CD4-positive, CD25-positive, alpha-beta regulatory T cell (primary cell): ENCODE measurements at regions not wholly inside any gene's neighbourhood (a gene's known extent, or its start where the extent isn't known, plus 50 kb on each side); places are given as distances from the start of the nearest gene placed in this dataset.

Source experiments
- ATAC-seq, 2 donors: fragments of 150-1000 bp; cut with Tn5 transposase; one replicate each; pipeline ENCODE4 v1.10.0; 2021; ENCODE audit warnings: low read depth in 2 of 2, moderate number of reproducible peaks in 2 of 2, moderate library complexity in 1 of 2
- DNase-seq, 3 donors: peaks; one replicate each; pipeline versions ENCODE4 v3.0.0 to v3.0.0-alpha.2; 2012 to 2022; ENCODE audit warnings: mixed read lengths in 1 of 3
- H3K27ac ChIP-seq: one replicate; pipeline ENCODE4 v1.7.0; 2013; ENCODE audit warnings: mild to moderate bottlenecking, low read length; ENCODE audit not compliant: insufficient read depth, poor library complexity, severe bottlenecking
- H3K27me3 ChIP-seq: one replicate; pipeline ENCODE4 v1.7.0; 2013; ENCODE audit warnings: low read length; ENCODE audit not compliant: control insufficient read depth, insufficient read depth
- H3K36me3 ChIP-seq: one replicate; pipeline ENCODE4 v1.7.0; 2013; ENCODE audit warnings: mild to moderate bottlenecking, low read length, moderate library complexity; ENCODE audit not compliant: control insufficient read depth, insufficient read depth
- H3K4me1 ChIP-seq: 2 replicates; pipeline ENCODE4 v1.7.0; 2013; ENCODE audit warnings: mild to moderate bottlenecking, low read length; ENCODE audit not compliant: insufficient read depth, control insufficient read depth, poor library complexity, severe bottlenecking
- H3K4me3 ChIP-seq: one replicate; pipeline ENCODE4 v1.7.0; 2013; ENCODE audit warnings: low read depth, mild to moderate bottlenecking, low read length, moderate library complexity
- H3K9me3 ChIP-seq, 2 experiments: 1 replicate in 1 of 2; 2 replicates in 1 of 2; pipeline ENCODE4 v1.7.0; 2013; ENCODE audit warnings: low read length in 2 of 2, mild to moderate bottlenecking in 1 of 2, moderate library complexity in 1 of 2; ENCODE audit not compliant: control insufficient read depth in 2 of 2
- H3K27ac Mint-ChIP-seq, 3 donors: one replicate each; pipeline ENCODE4 v1.8.0; 2020 to 2022; ENCODE audit warnings: mild to moderate bottlenecking in 3 of 3, mixed read lengths in 3 of 3, moderate library complexity in 2 of 3
- H3K27me3 Mint-ChIP-seq: one replicate; pipeline ENCODE4 v1.8.0; 2022; ENCODE audit warnings: mild to moderate bottlenecking, mixed read lengths
- H3K36me3 Mint-ChIP-seq: one replicate; pipeline ENCODE4 v1.8.0; 2020; ENCODE audit warnings: mixed read lengths
- H3K4me1 Mint-ChIP-seq, 4 donors: one replicate each; pipeline ENCODE4 v1.8.0; 2020 to 2022; ENCODE audit warnings: mixed read lengths in 4 of 4, mild to moderate bottlenecking in 1 of 4
- H3K4me3 Mint-ChIP-seq, 4 donors: one replicate each; pipeline ENCODE4 v1.8.0; 2020 to 2022; ENCODE audit warnings: mild to moderate bottlenecking in 4 of 4, mixed read lengths in 4 of 4, moderate library complexity in 3 of 4
- H3K9me3 Mint-ChIP-seq, 7 donors: one replicate each; pipeline ENCODE4 v1.8.0; 2020 to 2022; ENCODE audit warnings: mixed read lengths in 7 of 7, mild to moderate bottlenecking in 3 of 7, moderate library complexity in 2 of 7

DNA sequence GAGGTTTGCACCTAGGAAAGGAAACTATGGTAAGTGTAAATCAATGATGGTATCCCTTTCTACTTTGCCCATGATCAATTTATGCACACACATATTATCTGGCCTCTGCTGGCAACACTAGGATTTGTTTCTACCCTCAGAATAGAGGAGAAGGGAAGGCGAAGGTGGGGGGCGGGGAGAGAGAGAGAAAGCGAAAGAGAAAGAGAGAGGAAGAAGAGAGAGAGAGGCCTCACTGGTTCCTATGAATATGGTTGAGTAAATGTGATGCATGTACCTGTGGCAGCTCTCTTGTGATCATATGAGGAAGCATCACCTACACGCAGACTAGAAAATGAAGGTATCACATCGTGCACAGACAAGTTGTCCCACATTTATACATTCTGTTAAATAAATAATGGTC lies 882.0 kb upstream of the SLITRK6 start:
- Histone ChIP-seq H3K4me3 (no peak overlapping the region), H3K36me3 (no peaks in the 10 kb centered on the region), H3K27me3 (no peaks in the 10 kb centered on the region), H3K4me1 (no peaks in the 10 kb centered on the region), H3K27ac (no peak overlapping the region), H3K9me3 (peaks cover 0 to 5% of the 10 kb centered on the region in 2 experiments)
- Mint-ChIP-seq H3K4me3 (no peak overlapping the region), H3K27me3 (no peaks in the 10 kb centered on the region), H3K36me3 (no peaks in the 10 kb centered on the region), H3K27ac (no peak overlapping the region), H3K9me3 (peaks cover 0 to 20% (median 4%) of the 10 kb centered on the region in 7 donors), H3K4me1 (no peaks in the 10 kb centered on the region)
- DNase-seq, result no peak
- ATAC-seq, result no peak

DNA sequence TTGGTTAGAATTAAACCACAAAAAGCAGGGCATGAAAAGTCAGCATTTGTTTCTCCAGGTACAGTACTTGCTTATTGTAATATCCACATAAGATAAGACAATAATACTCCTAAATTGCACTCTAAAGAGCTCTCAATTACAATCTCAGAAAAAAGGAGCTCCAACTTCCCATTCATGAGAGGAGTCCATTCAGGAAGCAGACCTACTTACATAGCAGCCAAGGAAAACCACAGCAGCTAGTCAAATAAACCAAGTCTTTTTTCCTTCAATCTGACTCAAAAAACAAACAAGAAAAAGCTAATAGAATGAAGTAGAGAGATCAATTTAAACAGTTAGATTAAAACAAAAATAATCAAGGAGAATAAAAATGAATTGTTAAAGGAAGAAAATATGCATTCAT lies 885.2 kb upstream of the SLITRK6 start:
- Mint-ChIP-seq H3K36me3 (no peaks in the 10 kb centered on the region), H3K4me1 (no peaks in the 10 kb centered on the region), H3K9me3 (peaks cover 0 to 20% (median 4%) of the 10 kb centered on the region in 7 donors), H3K27ac (no peak overlapping the region), H3K27me3 (no peaks in the 10 kb centered on the region), H3K4me3 (no peak overlapping the region)
- no peak for ATAC-seq
- no peaks in the 10 kb centered on the region for H3K36me3 ChIP-seq
- DNase-seq, result no peak
- H3K4me1 ChIP-seq, result no peaks in the 10 kb centered on the region
- H3K4me3 ChIP-seq, result no peak overlapping the region
- no peaks in the 10 kb centered on the region for H3K9me3 ChIP-seq
- no peak overlapping the region for H3K27ac ChIP-seq
- no peaks in the 10 kb centered on the region for H3K27me3 ChIP-seq

DNA sequence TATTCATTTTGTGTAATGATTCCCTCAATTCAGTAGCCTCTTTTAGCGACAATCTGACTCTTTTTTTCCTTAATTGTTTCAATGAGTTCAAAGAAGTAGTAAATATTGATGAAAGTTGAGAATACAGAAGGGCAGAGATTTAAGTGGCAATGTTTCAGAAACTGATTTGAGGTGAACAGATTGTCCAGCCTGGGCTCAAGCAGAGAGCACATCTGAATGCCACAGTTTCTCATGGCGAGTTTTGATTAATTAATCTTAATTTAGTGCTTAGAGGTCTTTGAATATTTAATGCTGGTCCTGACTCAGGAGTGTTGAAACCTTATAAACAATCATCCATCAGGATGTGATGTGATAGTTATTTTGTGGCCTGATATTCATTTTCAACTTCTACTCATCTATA lies 890.7 kb upstream of the SLITRK6 start:
- H3K36me3 ChIP-seq, result no peaks in the 10 kb centered on the region
- H3K27me3 ChIP-seq, result no peaks in the 10 kb centered on the region
- no peak overlapping the region for H3K27ac ChIP-seq
- H3K4me3 ChIP-seq, result no peak overlapping the region
- no peak overlapping the region for H3K27ac Mint-ChIP-seq
- peaks cover 2 to 11% of the 10 kb centered on the region in 2 experiments for H3K9me3 ChIP-seq
- H3K4me1 ChIP-seq, result no peaks in the 10 kb centered on the region
- DNase-seq (no peak), ATAC-seq (no peak)
- H3K9me3 Mint-ChIP-seq, result peaks cover 0 to 18% (median 6%) of the 10 kb centered on the region in 7 donors
- H3K4me3 Mint-ChIP-seq, result no peak overlapping the region
- no peaks in the 10 kb centered on the region for H3K36me3 Mint-ChIP-seq
- H3K27me3 Mint-ChIP-seq, result no peaks in the 10 kb centered on the region
- H3K4me1 Mint-ChIP-seq, result no peaks in the 10 kb centered on the region

DNA sequence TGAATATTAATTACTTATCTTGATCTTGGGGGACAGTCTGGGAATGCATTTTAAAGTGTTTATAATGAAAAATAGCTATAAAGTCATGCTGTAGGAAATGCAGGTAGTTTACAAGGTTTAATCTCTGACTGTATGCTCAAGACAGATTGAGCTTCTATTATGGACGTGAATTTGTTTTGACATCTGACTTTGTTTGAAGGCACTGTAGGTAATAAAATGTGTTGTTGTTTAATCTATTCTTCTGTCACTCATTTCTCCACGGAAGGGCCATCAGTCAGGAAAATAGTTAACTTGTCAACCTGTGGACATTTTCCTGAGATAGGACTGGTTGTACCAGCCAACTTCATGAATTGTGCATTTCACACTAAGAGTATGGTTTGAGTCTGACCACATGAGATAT lies 893.1 kb upstream of the SLITRK6 start:
- Histone ChIP-seq H3K4me3 (no peak overlapping the region), H3K27ac (no peak overlapping the region), H3K4me1 (no peaks in the 10 kb centered on the region), H3K9me3 (peaks cover 4 to 11% of the 10 kb centered on the region in 2 experiments), H3K27me3 (no peaks in the 10 kb centered on the region), H3K36me3 (no peaks in the 10 kb centered on the region)
- Mint-ChIP-seq H3K4me1 (no peaks in the 10 kb centered on the region), H3K4me3 (no peak overlapping the region), H3K36me3 (no peaks in the 10 kb centered on the region), H3K27me3 (no peaks in the 10 kb centered on the region), H3K27ac (no peak overlapping the region), H3K9me3 (peaks cover 0 to 17% (median 10%) of the 10 kb centered on the region in 7 donors)
- DNase-seq (no peak), ATAC-seq (no peak)

DNA sequence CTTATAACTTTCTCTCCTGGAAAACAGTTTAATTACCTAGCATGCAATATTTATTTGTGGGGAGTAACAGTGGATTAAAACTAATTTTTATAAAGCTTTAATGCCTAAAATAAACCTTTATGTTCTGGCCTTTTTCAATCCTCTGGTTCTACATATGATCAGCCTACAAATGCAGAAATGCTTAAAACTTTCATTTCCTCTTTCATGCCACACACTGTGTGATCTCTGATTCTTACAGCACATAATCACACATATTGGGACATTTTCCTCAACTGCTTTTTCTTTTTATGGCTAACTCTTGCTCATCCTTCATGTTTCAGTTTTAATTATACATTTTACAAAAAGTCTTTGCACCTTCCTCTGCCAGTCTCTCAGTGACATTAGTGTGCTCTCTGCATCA lies 910.8 kb upstream of the SLITRK6 start:
- peaks cover 3 to 39% (median 11%) of the 10 kb centered on the region in 7 donors for H3K9me3 Mint-ChIP-seq
- H3K4me3 Mint-ChIP-seq, result no peak overlapping the region
- no peaks in the 10 kb centered on the region for H3K4me1 Mint-ChIP-seq
- H3K27ac Mint-ChIP-seq, result no peak overlapping the region
- H3K9me3 ChIP-seq, result peaks cover 2 to 3% of the 10 kb centered on the region in 2 experiments
- no peak for DNase-seq
- H3K27me3 ChIP-seq, result no peaks in the 10 kb centered on the region
- H3K4me1 ChIP-seq, result no peaks in the 10 kb centered on the region
- ATAC-seq, result no peak
- H3K27me3 Mint-ChIP-seq, result no peaks in the 10 kb centered on the region
- no peak overlapping the region for H3K27ac ChIP-seq
- H3K36me3 Mint-ChIP-seq, result no peaks in the 10 kb centered on the region
- H3K4me3 ChIP-seq, result no peak overlapping the region
- H3K36me3 ChIP-seq, result no peaks in the 10 kb centered on the region

DNA sequence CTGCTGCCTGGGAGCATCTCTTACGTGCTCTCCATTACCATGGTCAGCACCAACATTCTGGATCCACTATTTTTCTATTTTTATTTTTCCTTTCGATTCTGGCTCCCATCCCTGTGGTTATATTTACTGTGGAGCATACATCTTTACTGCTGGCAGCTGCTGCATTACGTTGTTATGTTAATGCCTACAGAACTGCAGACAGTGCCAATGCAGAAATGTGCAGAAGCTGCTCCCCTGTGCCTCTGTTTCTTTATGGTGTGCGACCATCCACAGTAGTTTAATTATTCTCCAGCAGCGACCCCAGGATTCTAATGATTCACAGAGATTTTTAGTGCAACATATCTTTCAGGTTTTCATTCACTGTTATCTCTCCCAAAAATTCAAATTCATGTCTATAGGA lies 911.7 kb upstream of the SLITRK6 start:
- H3K27ac ChIP-seq, result no peak overlapping the region
- no peaks in the 10 kb centered on the region for H3K4me1 ChIP-seq
- Mint-ChIP-seq H3K4me1 (no peaks in the 10 kb centered on the region), H3K4me3 (no peak overlapping the region), H3K36me3 (no peaks in the 10 kb centered on the region), H3K27ac (no peak overlapping the region), H3K27me3 (no peaks in the 10 kb centered on the region), H3K9me3 (peaks cover 4 to 38% (median 14%) of the 10 kb centered on the region in 7 donors)
- no peak overlapping the region for H3K4me3 ChIP-seq
- H3K36me3 ChIP-seq, result no peaks in the 10 kb centered on the region
- DNase-seq (no peak), ATAC-seq (no peak)
- H3K9me3 ChIP-seq, result peaks cover 2 to 3% of the 10 kb centered on the region in 2 experiments
- H3K27me3 ChIP-seq, result no peaks in the 10 kb centered on the region

DNA sequence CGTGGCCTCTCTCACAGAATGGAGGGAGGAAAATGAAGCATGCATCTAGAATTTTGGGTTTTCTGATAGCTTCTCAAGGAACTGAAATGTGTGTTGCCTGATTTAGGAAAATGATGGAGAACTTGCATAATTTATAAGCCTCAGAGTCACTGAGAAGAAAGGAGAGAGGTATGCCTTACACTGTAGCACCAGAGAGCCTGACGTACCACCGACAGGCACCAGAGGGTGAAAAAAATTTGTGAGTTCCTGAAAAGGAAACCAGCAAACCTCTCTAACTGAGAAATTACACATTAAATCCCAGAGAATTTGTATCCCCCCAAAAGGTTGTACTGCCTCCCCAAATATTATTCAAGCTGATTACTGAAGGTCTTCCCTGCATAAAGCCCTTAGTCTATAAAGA lies 915.3 kb upstream of the SLITRK6 start:
- DNase-seq, result no peak
- no peaks in the 10 kb centered on the region for H3K27me3 Mint-ChIP-seq
- no peak overlapping the region for H3K4me3 Mint-ChIP-seq
- H3K27ac ChIP-seq, result no peak overlapping the region
- H3K9me3 ChIP-seq, result peaks cover 0 to 3% of the 10 kb centered on the region in 2 experiments
- H3K27ac Mint-ChIP-seq, result no peak overlapping the region
- no peak for ATAC-seq
- peaks cover 5 to 29% (median 9%) of the 10 kb centered on the region in 7 donors for H3K9me3 Mint-ChIP-seq
- H3K4me1 ChIP-seq, result no peaks in the 10 kb centered on the region
- H3K36me3 ChIP-seq, result no peaks in the 10 kb centered on the region
- H3K36me3 Mint-ChIP-seq, result no peaks in the 10 kb centered on the region
- H3K4me3 ChIP-seq, result no peak overlapping the region
- H3K4me1 Mint-ChIP-seq, result no peaks in the 10 kb centered on the region
- no peaks in the 10 kb centered on the region for H3K27me3 ChIP-seq

DNA sequence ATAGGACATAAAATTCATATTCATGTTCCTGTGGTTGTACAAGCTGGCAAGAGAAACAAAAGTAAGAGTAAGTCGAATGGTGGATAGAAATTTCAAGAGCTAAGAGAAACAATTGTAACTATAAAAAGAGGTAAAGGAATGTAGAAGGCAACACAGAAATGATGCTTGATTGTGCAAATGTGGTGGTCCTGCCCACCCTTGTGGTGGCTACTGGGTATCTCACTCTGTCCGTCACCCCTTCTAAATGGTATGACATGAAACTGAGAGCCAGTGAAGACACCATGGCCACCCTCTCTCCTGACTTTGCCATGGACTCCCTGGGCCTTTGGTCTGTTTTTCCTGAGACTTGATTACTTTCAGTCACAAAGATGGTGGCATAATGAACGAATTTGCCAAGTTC lies 925.9 kb upstream of the SLITRK6 start:
- Mint-ChIP-seq H3K27me3 (no peaks in the 10 kb centered on the region), H3K4me1 (no peaks in the 10 kb centered on the region), H3K9me3 (peaks cover 0 to 30% (median 5%) of the 10 kb centered on the region in 7 donors), H3K36me3 (no peaks in the 10 kb centered on the region), H3K4me3 (no peak overlapping the region), H3K27ac (no peak overlapping the region)
- Histone ChIP-seq H3K9me3 (no peaks in the 10 kb centered on the region), H3K4me3 (no peak overlapping the region), H3K27me3 (no peaks in the 10 kb centered on the region), H3K27ac (no peak overlapping the region), H3K4me1 (no peaks in the 10 kb centered on the region), H3K36me3 (no peaks in the 10 kb centered on the region)
- ATAC-seq (no peak), DNase-seq (no peak)
